GM23338 (cell line): ENCODE measurements at regions not wholly inside any gene's neighbourhood (a gene's known extent, or its start where the extent isn't known, plus 50 kb on each side); places are given as distances from the start of the nearest gene placed in this dataset.

ENCODE experiments used
- CREB1 ChIP-seq: fragments of 250-450 bp; sonication (Bioruptor Pico); IDR thresholded peaks from 2 replicates; pipeline ENCODE4 v1.5.0; 2020; ENCODE audit warnings: low read depth, mild to moderate bottlenecking, moderate library complexity
- CTCF ChIP-seq, 2 experiments: fragments of 200-600 bp in 1 of 2; sonication (generic) in 1 of 2; conservative IDR thresholded peaks; 2 replicates each; pipeline versions ENCODE4 v1.5.1 to v1.6.1; 2016 to 2017; ENCODE audit warnings: antibody characterized with exemption in 2 of 2, low read depth in 2 of 2, mild to moderate bottlenecking in 2 of 2, moderate library complexity in 1 of 2
- ETS1 ChIP-seq: IDR thresholded peaks from 2 replicates; pipeline ENCODE4 v1.6.1; 2016; ENCODE audit warnings: antibody characterized with exemption
- EZH2 ChIP-seq: fragments of 200-600 bp; sonication (generic); IDR thresholded peaks from one replicate; pipeline ENCODE4 v1.8.0; 2017; ENCODE audit warnings: antibody characterized with exemption, mild to moderate bottlenecking, low read depth; ENCODE audit not compliant: unreplicated experiment
- EZH2phosphoT487 ChIP-seq: fragments of 200-600 bp; sonication (generic); IDR thresholded peaks from one replicate; pipeline ENCODE4 v1.8.1; 2018; ENCODE audit warnings: antibody characterized with exemption; ENCODE audit not compliant: unreplicated experiment
- JUNB ChIP-seq: IDR thresholded peaks from one replicate; pipeline ENCODE4 v1.6.1; 2016; ENCODE audit warnings: antibody characterized with exemption; ENCODE audit not compliant: unreplicated experiment
- NANOG ChIP-seq: IDR thresholded peaks from 2 replicates; pipeline ENCODE4 v1.6.1; 2016; ENCODE audit warnings: antibody characterized with exemption, borderline replicate concordance
- POLR2AphosphoS5 ChIP-seq: IDR thresholded peaks from 2 replicates; pipeline ENCODE4 v1.6.1; 2016; ENCODE audit warnings: antibody characterized with exemption, low read depth
- REST ChIP-seq: IDR thresholded peaks from one replicate; pipeline ENCODE4 v1.6.1; 2018; ENCODE audit warnings: antibody characterized with exemption; ENCODE audit not compliant: unreplicated experiment
- STAT1 ChIP-seq: IDR thresholded peaks from one replicate; pipeline ENCODE4 v1.6.1; 2016; ENCODE audit warnings: antibody characterized with exemption; ENCODE audit not compliant: unreplicated experiment
- ZNF114 ChIP-seq: fragments of 250-450 bp; sonication (Bioruptor Pico); IDR thresholded peaks from 2 replicates; pipeline ENCODE4 v1.5.0; 2020; ENCODE audit warnings: mild to moderate bottlenecking, moderate library complexity

- TF ChIP-seq ZNF114 (CRISPR knock-in tag) (no peak), CTCF (conservative IDR thresholded peaks at IDR 0.05; ENCODE audit: low read depth in 2 of 2) (no peak), CREB1 (CRISPR knock-in tag) (no peak), EZH2phosphoT487 (no peak), JUNB (no peak), REST (no peak), STAT1 (no peak), EZH2 (no peak), POLR2AphosphoS5 (no peak), NANOG (no peak), ETS1 (no peak)
Observed at GRCh38 chr5:106860398-106861044, 810.2 kb downstream of the EFNA5 start.
